GM12872 (cell line): ENCODE measurements at regions not wholly inside any gene's neighbourhood (a gene's known extent, or its start where the extent isn't known, plus 50 kb on each side); places are given as distances from the start of the nearest gene placed in this dataset.

Experiments
- TF ChIP-seq, protein P1 (sequence below): IDR thresholded peaks from 3 replicates; pipeline ENCODE4 v1.5.1; 2011; ENCODE audit warnings: low read depth, mild to moderate bottlenecking, low read length, moderate library complexity; ENCODE audit not compliant: insufficient read depth

DNA sequence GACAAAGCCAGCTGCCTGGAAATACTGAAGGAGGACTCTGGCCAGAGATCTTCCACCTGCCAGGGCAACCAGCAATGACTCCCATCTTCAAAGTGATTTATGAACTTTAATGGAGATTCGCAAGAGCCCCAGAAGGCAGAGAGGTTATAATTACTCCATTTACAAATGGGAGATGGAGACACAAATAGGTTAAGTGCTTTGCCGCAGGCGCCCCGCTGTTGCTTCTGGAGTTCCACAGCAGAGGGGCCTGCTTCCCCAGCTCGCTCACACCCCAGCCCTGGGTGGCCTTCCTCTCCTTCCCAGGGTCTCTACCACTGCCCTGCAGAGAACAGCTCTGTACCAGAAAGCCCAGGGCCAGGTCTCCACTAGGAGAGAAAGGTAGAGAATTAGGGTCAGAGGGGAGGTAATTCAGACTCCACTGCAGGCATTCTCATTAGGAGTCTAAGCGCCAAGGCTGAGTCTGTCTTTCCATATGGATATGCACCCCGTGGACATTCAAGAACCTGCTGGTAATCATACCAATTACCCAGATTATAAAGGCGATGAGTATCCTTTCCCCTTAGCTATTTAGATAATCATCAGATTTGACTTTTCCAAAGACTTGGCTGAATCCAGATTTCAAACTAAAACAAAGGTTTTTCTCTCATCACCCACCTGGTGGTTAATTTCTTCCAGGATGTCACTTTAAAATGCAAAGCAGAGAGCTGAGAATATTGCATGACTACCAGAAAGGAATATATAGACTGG lies 157.6 kb upstream of the TUT7 start:
- TF ChIP-seq, protein P1, sequence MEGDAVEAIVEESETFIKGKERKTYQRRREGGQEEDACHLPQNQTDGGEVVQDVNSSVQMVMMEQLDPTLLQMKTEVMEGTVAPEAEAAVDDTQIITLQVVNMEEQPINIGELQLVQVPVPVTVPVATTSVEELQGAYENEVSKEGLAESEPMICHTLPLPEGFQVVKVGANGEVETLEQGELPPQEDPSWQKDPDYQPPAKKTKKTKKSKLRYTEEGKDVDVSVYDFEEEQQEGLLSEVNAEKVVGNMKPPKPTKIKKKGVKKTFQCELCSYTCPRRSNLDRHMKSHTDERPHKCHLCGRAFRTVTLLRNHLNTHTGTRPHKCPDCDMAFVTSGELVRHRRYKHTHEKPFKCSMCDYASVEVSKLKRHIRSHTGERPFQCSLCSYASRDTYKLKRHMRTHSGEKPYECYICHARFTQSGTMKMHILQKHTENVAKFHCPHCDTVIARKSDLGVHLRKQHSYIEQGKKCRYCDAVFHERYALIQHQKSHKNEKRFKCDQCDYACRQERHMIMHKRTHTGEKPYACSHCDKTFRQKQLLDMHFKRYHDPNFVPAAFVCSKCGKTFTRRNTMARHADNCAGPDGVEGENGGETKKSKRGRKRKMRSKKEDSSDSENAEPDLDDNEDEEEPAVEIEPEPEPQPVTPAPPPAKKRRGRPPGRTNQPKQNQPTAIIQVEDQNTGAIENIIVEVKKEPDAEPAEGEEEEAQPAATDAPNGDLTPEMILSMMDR = no peak

DNA sequence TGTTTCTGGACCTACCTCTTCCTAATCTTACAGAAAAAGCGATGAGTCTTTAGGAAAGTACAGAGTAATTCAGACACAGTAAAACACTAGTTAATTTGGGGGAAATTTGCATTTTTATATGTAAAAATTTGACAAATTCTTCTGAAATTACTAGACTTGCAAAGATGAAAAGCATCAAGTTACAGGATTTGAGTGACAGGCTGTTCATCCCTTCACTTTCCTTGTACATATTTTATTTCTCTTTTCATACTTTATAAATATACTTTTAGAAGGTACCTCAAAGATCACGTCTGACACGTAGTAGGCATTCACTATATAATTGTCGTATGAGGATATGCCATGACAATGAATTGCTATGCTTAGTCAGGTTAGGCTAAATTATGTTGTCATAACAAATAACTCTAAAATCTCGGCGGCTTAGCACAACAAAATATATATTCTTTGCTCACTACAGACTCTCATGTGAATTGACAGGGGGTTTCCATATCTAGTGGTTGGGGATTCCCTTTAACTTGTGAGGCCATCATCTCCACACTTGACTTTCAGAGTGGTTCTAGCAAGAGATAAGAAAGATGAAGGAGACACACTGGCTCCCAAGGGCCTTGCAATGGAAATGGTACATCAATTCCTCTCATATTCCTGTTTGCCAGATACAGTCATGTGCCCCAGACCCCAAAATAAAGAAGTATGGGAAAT lies 154.1 kb upstream of the TUT7 start:
- TF ChIP-seq, protein P1 = no peak

DNA sequence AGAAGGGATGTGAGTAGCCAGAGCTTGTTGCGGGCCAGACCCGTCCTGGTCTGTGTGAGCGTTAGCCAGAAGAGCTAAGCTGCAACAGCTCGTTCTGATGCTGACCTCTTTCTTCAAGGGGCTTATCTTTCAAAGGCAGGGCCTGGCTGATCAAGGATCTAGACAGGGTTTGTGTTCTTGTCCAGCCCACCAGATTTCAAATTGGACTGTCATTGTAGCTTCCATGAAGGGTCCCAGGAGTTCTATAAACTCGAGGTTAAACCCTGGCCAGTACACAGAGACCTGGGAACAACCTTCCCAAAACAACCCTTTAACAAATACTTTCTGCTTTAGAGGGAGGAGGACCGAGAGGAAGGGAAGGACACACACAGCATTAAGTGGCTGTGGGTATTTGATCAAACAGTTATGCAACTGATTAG lies 153.0 kb upstream of the TUT7 start:
- TF ChIP-seq, protein P1 = no peak

DNA sequence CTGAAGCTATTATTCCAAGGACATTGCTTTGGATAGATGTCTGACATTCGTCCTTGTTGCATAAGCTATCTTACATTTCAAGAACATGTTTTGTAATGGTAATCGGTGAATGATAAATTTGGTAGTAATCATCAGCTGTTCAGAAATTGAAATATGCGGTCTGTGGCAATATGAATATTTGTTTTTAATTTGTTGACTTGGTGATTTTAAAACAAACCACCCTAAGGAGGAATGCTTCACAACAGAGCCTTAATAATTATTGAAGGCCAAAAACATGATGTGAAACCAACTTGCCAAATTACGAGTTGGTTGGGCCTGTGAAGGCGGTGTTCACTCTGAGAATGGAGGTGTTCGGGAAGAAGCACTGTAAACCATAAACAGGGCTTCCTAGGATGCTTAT lies 149.7 kb upstream of the TUT7 start:
- TF ChIP-seq, protein P1 = no peak

DNA sequence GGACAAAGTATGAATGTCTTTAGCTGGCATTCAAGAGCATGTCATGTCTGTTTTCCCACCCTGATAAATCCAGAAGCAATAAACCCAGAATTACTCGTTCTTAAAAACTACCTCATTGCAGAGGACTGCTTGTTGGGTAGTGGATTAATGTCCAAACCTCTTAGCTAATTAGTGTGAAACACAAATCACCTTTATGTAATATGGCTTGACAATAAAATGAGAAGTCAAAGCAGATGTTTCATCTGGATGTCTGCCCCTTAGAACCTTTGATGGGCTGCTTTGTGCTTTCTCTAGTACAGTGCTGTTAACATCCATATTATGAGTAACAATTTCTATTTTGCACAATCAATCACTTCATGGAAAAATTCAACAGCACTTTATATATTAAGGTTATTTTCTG lies 149.1 kb upstream of the TUT7 start:
- TF ChIP-seq, protein P1 = no peak

DNA sequence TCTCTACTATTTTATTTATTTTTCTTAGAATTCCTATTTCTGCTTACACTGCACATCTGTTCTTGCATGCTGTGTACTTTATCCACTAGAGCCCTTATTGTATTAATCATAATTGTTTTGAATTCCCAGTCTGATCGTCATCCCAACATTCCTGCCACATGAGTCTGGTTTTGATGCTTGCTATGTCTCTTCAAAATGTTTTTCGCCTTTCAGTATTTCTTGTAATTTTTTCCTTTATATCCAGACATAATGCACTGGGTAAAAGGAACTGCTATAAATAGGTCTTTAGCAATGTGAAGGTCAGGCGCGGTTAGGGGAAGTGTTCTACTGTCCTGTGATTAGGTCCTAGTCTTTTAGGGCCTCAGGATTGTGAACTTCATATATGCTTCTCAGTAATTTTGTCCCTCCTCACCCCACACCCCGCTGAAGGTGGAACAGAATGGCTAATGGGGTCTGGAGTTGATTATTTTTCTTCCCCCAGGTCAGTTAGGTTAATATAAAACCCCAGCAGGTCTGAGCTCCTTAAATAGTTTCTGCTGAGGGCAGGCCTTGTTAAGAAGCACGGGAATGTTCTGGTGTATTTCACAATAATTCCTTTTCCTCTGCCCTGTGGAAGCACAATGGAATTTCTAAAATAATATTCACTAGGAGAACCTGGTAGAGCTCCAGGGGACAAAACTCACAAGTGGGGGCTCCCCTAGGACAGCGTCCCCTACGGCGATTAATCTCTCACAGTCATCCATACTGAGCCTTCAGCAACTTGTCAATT lies 146.6 kb upstream of the TUT7 start:
- TF ChIP-seq, protein P1 = no peak

DNA sequence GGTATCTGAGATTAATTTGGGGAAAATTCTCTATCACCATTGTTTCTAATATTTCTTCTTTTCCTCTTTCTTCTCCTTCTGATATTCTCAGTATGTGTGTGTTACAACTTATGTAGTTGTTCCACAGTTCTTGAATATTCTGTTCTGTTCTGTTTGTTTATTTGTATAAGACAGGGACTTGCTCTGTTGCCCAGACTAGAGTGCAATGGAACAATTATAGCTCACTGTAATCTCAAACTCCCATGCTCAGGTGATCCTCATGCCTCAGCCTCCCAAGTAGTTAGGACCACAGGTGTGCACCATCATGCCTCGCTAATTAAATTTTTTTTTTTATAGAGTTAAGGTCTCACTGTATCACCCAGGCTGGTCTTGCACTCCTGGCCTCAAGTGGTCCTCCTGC lies 145.8 kb upstream of the TUT7 start:
- TF ChIP-seq, protein P1 = no peak
